ENCODE measurements at regions not wholly inside any gene's neighbourhood (a gene's known extent, or its start where the extent isn't known, plus 50 kb on each side); places are given as distances from the start of the nearest gene placed in this dataset.

DNA sequence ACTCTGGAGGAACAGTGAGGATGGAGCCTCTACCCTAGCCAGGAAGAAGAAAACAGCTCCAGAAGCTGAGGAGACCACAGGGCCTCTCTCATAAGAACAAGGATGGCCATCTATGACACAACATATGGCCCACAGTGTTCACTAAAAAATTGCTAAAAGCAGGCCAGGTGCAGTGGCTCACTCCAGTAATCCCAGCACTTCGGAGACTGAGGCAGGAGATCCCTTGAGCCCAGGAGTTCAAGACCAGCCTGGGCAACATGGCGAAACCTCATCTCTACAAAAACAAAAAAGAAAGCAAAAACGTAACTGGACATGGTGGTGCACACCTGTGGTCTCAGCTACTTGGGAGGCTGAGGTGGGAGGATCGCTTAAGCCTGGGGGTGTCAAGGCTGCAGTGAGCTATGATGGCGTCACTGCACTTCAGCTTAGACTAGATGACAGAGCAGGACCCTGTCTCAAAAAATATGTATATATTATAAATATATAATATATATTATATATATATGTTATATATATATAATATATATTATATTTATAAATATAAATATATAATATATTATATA lies 103.1 kb downstream of the TOMM20 start:
- TF ChIP-seq, protein P1, sequence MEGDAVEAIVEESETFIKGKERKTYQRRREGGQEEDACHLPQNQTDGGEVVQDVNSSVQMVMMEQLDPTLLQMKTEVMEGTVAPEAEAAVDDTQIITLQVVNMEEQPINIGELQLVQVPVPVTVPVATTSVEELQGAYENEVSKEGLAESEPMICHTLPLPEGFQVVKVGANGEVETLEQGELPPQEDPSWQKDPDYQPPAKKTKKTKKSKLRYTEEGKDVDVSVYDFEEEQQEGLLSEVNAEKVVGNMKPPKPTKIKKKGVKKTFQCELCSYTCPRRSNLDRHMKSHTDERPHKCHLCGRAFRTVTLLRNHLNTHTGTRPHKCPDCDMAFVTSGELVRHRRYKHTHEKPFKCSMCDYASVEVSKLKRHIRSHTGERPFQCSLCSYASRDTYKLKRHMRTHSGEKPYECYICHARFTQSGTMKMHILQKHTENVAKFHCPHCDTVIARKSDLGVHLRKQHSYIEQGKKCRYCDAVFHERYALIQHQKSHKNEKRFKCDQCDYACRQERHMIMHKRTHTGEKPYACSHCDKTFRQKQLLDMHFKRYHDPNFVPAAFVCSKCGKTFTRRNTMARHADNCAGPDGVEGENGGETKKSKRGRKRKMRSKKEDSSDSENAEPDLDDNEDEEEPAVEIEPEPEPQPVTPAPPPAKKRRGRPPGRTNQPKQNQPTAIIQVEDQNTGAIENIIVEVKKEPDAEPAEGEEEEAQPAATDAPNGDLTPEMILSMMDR (IDR thresholded peaks at IDR 0.05), result no peak
- no peak for TF ChIP-seq POLR2A (IDR thresholded peaks at IDR 0.05)
